Liver (tissue), 8 donors: ENCODE measurements at regions not wholly inside any gene's neighbourhood (a gene's known extent, or its start where the extent isn't known, plus 50 kb on each side); places are given as distances from the start of the nearest gene placed in this dataset.

ENCODE experiments used
- DNase-seq: peaks from one replicate; pipeline ENCODE4 v3.0.0-alpha.2; 2017; ENCODE audit warnings: low spot score
- H3K27ac ChIP-seq, 2 donors: one replicate each; pipeline ENCODE4 v1.7.0; 2013; ENCODE audit warnings: inconsistent platforms in 2 of 2, low read length in 2 of 2, control low read depth in 1 of 2, low read depth in 1 of 2, mild to moderate bottlenecking in 1 of 2
- H3K27me3 ChIP-seq, 4 donors: one replicate each; pipeline versions ENCODE4 v1.6.1 to v1.7.0; 2013; ENCODE audit warnings: low read length in 3 of 4, inconsistent platforms in 1 of 4, mild to moderate bottlenecking in 1 of 4, moderate library complexity in 1 of 4; ENCODE audit not compliant: control insufficient read depth in 4 of 4, insufficient read depth in 4 of 4
- H3K36me3 ChIP-seq, 4 donors: one replicate each; pipeline versions ENCODE4 v1.6.1 to v1.7.0; 2013; ENCODE audit warnings: low read length in 3 of 4, mild to moderate bottlenecking in 3 of 4, low read depth in 1 of 4, moderate library complexity in 1 of 4; ENCODE audit not compliant: control insufficient read depth in 4 of 4, insufficient read depth in 3 of 4
- H3K4me1 ChIP-seq, 4 donors: one replicate each; pipeline versions ENCODE4 v1.6.1 to v1.7.0; 2013; ENCODE audit warnings: low read length in 3 of 4, mild to moderate bottlenecking in 3 of 4, moderate library complexity in 1 of 4; ENCODE audit not compliant: control insufficient read depth in 4 of 4, insufficient read depth in 4 of 4
- H3K4me3 ChIP-seq, 3 donors: one replicate each; pipeline versions ENCODE4 v1.6.1 to v1.7.0; 2013; ENCODE audit warnings: low read length in 3 of 3, control low read depth in 1 of 3, low read depth in 1 of 3, mild to moderate bottlenecking in 1 of 3
- H3K9ac ChIP-seq, 2 donors: one replicate each; pipeline ENCODE4 v1.7.0; 2013; ENCODE audit warnings: low read length in 2 of 2, mild to moderate bottlenecking in 2 of 2, moderate library complexity in 2 of 2, control low read depth in 1 of 2, low read depth in 1 of 2
- H3K9me3 ChIP-seq, 4 donors: one replicate each; pipeline versions ENCODE4 v1.6.1 to v1.7.0; 2013; ENCODE audit warnings: low read length in 3 of 4; ENCODE audit not compliant: control insufficient read depth in 4 of 4
- CTCF ChIP-seq: fragments of 150-350 bp; IDR thresholded peaks from 2 replicates; pipeline ENCODE4 v1.5.1; 2017; ENCODE audit warnings: improper control_type of control experiment, low read depth, low read length; ENCODE audit not compliant: missing input control
- FOXA1 ChIP-seq: IDR thresholded peaks from 2 replicates; pipeline ENCODE4 v1.6.1; 2016; ENCODE audit warnings: antibody characterized with exemption
- FOXA2 ChIP-seq: IDR thresholded peaks from 2 replicates; pipeline ENCODE4 v1.6.1; 2016; ENCODE audit warnings: antibody characterized with exemption
- GABPA ChIP-seq, 2 donors: IDR thresholded peaks in 1 of 2; conservative IDR thresholded peaks in 1 of 2; 2 replicates each; pipeline ENCODE4 v1.6.1; 2016; ENCODE audit warnings: antibody characterized with exemption in 2 of 2, mild to moderate bottlenecking in 1 of 2, moderate library complexity in 1 of 2
- HNF4A ChIP-seq, 2 donors: conservative IDR thresholded peaks; 2 replicates each; pipeline ENCODE4 v1.6.1; 2016; ENCODE audit warnings: antibody characterized with exemption in 2 of 2, mild to moderate bottlenecking in 2 of 2
- JUND ChIP-seq, 2 donors: IDR thresholded peaks; 2 replicates each; pipeline ENCODE4 v1.6.1; 2016; ENCODE audit warnings: antibody characterized with exemption in 2 of 2
- MAX ChIP-seq: IDR thresholded peaks from 2 replicates; pipeline ENCODE4 v1.6.1; 2016; ENCODE audit warnings: antibody characterized with exemption
- NR2F2 ChIP-seq: IDR thresholded peaks from 2 replicates; pipeline ENCODE4 v1.6.1; 2016; ENCODE audit warnings: antibody characterized with exemption
- RAD21 ChIP-seq, 2 donors: IDR thresholded peaks; 2 replicates each; pipeline ENCODE4 v1.6.1; 2016; ENCODE audit warnings: antibody characterized with exemption in 2 of 2, mild to moderate bottlenecking in 2 of 2
- REST ChIP-seq: IDR thresholded peaks from 2 replicates; pipeline ENCODE4 v1.6.1; 2016; ENCODE audit warnings: antibody characterized with exemption, mild to moderate bottlenecking
- RXRA ChIP-seq, 2 donors: IDR thresholded peaks; 2 replicates each; pipeline ENCODE4 v1.6.1; 2017 to 2018; ENCODE audit warnings: antibody characterized with exemption in 2 of 2, mild to moderate bottlenecking in 1 of 2
- SP1 ChIP-seq: IDR thresholded peaks from 2 replicates; pipeline ENCODE4 v1.6.1; 2018; ENCODE audit warnings: antibody characterized with exemption, mild to moderate bottlenecking
- YY1 ChIP-seq: IDR thresholded peaks from 2 replicates; pipeline ENCODE4 v1.6.1; 2016; ENCODE audit warnings: antibody characterized with exemption, mild to moderate bottlenecking
- ZBTB33 ChIP-seq: IDR thresholded peaks from 2 replicates; pipeline ENCODE4 v1.6.1; 2016; ENCODE audit warnings: antibody characterized with exemption
- WGBS: extraction: QIAGEN DNeasy Blood & Tissue Kit; methylation state at CpG from one replicate; pipeline ENCODE4 v1.1.7; 2013; 5-methylcytosine and 5-hydroxymethylcytosine counted together
- donor health status: healthy.
- donor health status: healthy.
- donor health status: healthy.
- donor health status: healthy.
- donor health status: healthy.

DNA sequence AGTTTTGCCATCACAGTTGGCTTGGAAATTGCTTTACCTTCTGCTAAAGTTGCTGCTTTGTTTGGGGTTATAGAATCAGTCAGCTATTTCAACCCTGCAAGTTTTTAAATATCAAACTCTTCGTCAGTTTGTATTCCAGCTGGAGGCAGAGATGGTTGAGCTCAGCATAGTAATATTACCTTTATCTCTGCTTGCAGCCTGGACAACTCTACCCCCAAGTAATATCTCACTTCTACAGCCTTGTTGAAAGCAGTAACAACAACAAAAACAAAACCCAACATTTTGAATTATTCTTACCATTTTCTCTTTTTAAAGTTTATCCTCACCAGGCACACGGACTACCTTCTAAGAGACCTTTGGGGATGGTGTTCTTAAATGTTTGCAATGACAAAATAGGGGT, 239.1 kb upstream of the PHF14 start:
- no peaks in the 10 kb centered on the region for H3K4me1 ChIP-seq
- H3K27me3 ChIP-seq: no peaks in the 10 kb centered on the region
- no peaks in the 10 kb centered on the region for H3K36me3 ChIP-seq
- H3K4me3 ChIP-seq: no peak overlapping the region
- H3K9ac ChIP-seq: no peak overlapping the region
- DNase-seq: no peak
- peaks cover 0 to 3% (median 0%) of the 10 kb centered on the region in 4 donors for H3K9me3 ChIP-seq
- no peak for TF ChIP-seq RAD21 (IDR thresholded peaks at IDR 0.05)
- no peak for TF ChIP-seq ZBTB33
- TF ChIP-seq YY1: no peak
- no peak for TF ChIP-seq SP1
- no peak for TF ChIP-seq FOXA2
- no peak for TF ChIP-seq MAX
- TF ChIP-seq CTCF: no peak
- no peak for TF ChIP-seq REST
- no peak for TF ChIP-seq NR2F2
- no peak for TF ChIP-seq FOXA1
- TF ChIP-seq JUND (IDR thresholded peaks at IDR 0.05): no peak
- TF ChIP-seq GABPA (IDR thresholded peaks at IDR 0.05 in 1 of 2, conservative IDR thresholded peaks at IDR 0.05 in 1 of 2): no peak
- WGBS: 69% methylated on average over 2 of the region's 2 CpGs
- no peak overlapping the region for H3K27ac ChIP-seq

DNA sequence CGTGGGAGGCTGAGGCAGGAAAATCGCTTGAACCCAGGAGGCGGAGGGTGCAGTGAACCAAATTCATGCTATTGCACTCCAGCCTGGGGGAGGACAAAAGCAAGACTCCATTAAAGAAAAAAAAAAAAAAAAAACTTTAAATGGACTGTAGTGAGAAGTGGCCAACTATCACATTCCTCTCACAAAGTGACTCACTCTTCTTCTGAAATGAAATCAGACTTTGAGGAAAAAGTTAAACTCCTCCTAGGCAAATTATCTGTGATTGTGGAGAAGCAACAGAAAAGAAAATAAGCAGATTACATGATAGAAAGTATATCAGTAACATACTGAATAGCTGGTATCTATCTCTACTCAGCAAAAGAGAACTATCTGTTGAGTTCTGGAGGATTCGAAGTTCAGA, 234.3 kb upstream of the PHF14 start:
- Histone ChIP-seq H3K36me3 (no peaks in the 10 kb centered on the region), H3K27ac (no peak overlapping the region), H3K9me3 (peaks cover 0 to 3% (median 0%) of the 10 kb centered on the region in 4 donors), H3K4me1 (no peaks in the 10 kb centered on the region), H3K9ac (no peak overlapping the region), H3K27me3 (no peaks in the 10 kb centered on the region), H3K4me3 (no peak overlapping the region)
- TF ChIP-seq REST (no peak), RAD21 (IDR thresholded peaks at IDR 0.05) (no peak), CTCF (no peak), FOXA2 (no peak), RXRA (IDR thresholded peaks at IDR 0.05) (no peak), HNF4A (conservative IDR thresholded peaks at IDR 0.05) (no peak), JUND (IDR thresholded peaks at IDR 0.05) (no peak), FOXA1 (no peak), ZBTB33 (no peak)
- WGBS: 84% methylated on average over 4 of the region's 4 CpGs
- no peak for DNase-seq
